GM19397 (cell line): ENCODE measurements at regions not wholly inside any gene's neighbourhood (a gene's known extent, or its start where the extent isn't known, plus 50 kb on each side); places are given as distances from the start of the nearest gene placed in this dataset.

Experiments used
- ATAC-seq: cut with Tn5 transposase; IDR thresholded peaks from one replicate; pipeline ENCODE4 v1.9.1; 2021; ENCODE audit warnings: mild to moderate bottlenecking, moderate library complexity; ENCODE audit not compliant: unreplicated experiment

- ATAC-seq: no peak
These were observed 53.4 kb upstream of the PRKACB start for GRCh38 chr1:84090447-84091245.

- no peak for ATAC-seq
These were observed 54.2 kb upstream of the PRKACB start for GRCh38 chr1:84089867-84090266.

- ATAC-seq: no peak
These were observed 54.6 kb upstream of the PRKACB start for GRCh38 chr1:84089465-84089864.

- no peak for ATAC-seq
These were observed 57.5 kb upstream of the PRKACB start for GRCh38 chr1:84086616-84087015.

GRCh38 chr1:84086189-84086588 is 57.9 kb upstream of the PRKACB start:
- no peak for ATAC-seq

- ATAC-seq: no peak
These were observed 60.8 kb upstream of the PRKACB start for GRCh38 chr1:84083307-84083706.

GRCh38 chr1:84078842-84079202 is 65.2 kb upstream of the PRKACB start:
- ATAC-seq: no peak

GRCh38 chr1:84078108-84078841 is 65.8 kb upstream of the PRKACB start:
- ATAC-seq: peak; percentile 40

- ATAC-seq: peak; percentile 97
These were observed 66.5 kb upstream of the PRKACB start for GRCh38 chr1:84077476-84078107.

- ATAC-seq: no peak
These were observed 70.8 kb upstream of the PRKACB start for GRCh38 chr1:84073266-84073665.

GRCh38 chr1:84069236-84069845 is 70.4 kb upstream of the TTLL7 start:
- ATAC-seq: no peak

- no peak for ATAC-seq
These were observed 63.6 kb upstream of the TTLL7 start for GRCh38 chr1:84062496-84062895.

- no peak for ATAC-seq
These were observed 62.4 kb upstream of the TTLL7 start for GRCh38 chr1:84061336-84061735.

- no peak for ATAC-seq
These were observed 61.8 kb upstream of the TTLL7 start for GRCh38 chr1:84060781-84061180.

- no peak for ATAC-seq
These were observed 49.9 kb upstream of the TTLL7 start for GRCh38 chr1:84048820-84049219.
